ENCODE measurements at regions not wholly inside any gene's neighbourhood (a gene's known extent, or its start where the extent isn't known, plus 50 kb on each side); places are given as distances from the start of the nearest gene placed in this dataset.

DNA sequence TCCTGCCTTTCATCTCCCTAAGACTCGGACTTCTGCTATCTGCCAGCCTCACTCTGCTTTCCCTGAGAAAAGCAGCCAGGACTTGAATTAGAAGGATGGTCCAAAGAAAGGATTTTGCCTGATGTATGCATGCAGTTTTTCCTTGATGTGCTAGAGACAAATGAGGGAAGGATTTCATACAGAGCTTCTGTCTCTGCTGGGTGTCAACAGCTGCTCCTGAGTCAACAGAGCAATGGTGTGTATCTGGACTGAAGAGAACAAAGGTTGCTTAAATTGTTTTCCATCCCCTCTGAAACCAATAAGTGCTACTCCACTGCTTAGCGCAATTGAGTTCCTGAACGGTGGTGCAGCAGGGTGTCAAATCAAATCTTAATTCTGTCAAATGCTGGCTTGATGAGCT is 680.6 kb upstream of the C16orf82 start:
- TF ChIP-seq EZH2 (IDR thresholded peaks at IDR 0.05; ENCODE audit: low read length, missing control alignments), result no peak
- TF ChIP-seq, protein P1, sequence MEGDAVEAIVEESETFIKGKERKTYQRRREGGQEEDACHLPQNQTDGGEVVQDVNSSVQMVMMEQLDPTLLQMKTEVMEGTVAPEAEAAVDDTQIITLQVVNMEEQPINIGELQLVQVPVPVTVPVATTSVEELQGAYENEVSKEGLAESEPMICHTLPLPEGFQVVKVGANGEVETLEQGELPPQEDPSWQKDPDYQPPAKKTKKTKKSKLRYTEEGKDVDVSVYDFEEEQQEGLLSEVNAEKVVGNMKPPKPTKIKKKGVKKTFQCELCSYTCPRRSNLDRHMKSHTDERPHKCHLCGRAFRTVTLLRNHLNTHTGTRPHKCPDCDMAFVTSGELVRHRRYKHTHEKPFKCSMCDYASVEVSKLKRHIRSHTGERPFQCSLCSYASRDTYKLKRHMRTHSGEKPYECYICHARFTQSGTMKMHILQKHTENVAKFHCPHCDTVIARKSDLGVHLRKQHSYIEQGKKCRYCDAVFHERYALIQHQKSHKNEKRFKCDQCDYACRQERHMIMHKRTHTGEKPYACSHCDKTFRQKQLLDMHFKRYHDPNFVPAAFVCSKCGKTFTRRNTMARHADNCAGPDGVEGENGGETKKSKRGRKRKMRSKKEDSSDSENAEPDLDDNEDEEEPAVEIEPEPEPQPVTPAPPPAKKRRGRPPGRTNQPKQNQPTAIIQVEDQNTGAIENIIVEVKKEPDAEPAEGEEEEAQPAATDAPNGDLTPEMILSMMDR (conservative IDR thresholded peaks at IDR 0.05 in 1 of 2, IDR thresholded peaks at IDR 0.05 in 1 of 2; ENCODE audit: low read depth in 1 of 2, low read length in 2 of 2), result no peak

All from fibroblast of lung (primary cell).